ENCODE measurements at regions not wholly inside any gene's neighbourhood (a gene's known extent, or its start where the extent isn't known, plus 50 kb on each side); places are given as distances from the start of the nearest gene placed in this dataset.
"Not testable (repeated sequence)": the region's sequence is repeated elsewhere in the genome, so short reads cannot be mapped to it uniquely, and the experiment has no call there.

GRCh38 chr16:13702614-13703013 is 217.3 kb upstream of the ERCC4 start:
- in situ Hi-C loops (cut with MboI; ENCODE audit: low pct_unique_long_range_greater_than_20kb, low sequenced_read_pairs, unreplicated experiment), result no loop called here
- no peak for TF ChIP-seq CTCF (IDR thresholded peaks at IDR 0.05; ENCODE audit: extremely low read depth, insufficient read depth, missing control alignments)
- no peak for DNase-seq (ENCODE audit: low spot score)

- no peak for DNase-seq (ENCODE audit: low spot score)
- in situ Hi-C loops (cut with MboI; ENCODE audit: low pct_unique_long_range_greater_than_20kb, low sequenced_read_pairs, unreplicated experiment), result no loop called here
- TF ChIP-seq CTCF (IDR thresholded peaks at IDR 0.05; ENCODE audit: extremely low read depth, insufficient read depth, missing control alignments), result no peak
Measured at GRCh38 chr16:13708347-13709120, 211.4 kb upstream of the ERCC4 start.

- no peak for TF ChIP-seq CTCF (IDR thresholded peaks at IDR 0.05; ENCODE audit: extremely low read depth, insufficient read depth, missing control alignments)
- in situ Hi-C loops (cut with MboI; ENCODE audit: low pct_unique_long_range_greater_than_20kb, low sequenced_read_pairs, unreplicated experiment), result no loop called here
- no peak for DNase-seq (ENCODE audit: low spot score)
Measured at GRCh38 chr16:13718748-13719147, 201.2 kb upstream of the ERCC4 start.

- DNase-seq (ENCODE audit: low spot score), result no peak
- TF ChIP-seq CTCF (IDR thresholded peaks at IDR 0.05; ENCODE audit: extremely low read depth, insufficient read depth, missing control alignments), result no peak
- in situ Hi-C loops (cut with MboI; ENCODE audit: low pct_unique_long_range_greater_than_20kb, low sequenced_read_pairs, unreplicated experiment), result no loop called here
Measured at GRCh38 chr16:13727943-13728342, 192.0 kb upstream of the ERCC4 start.

GRCh38 chr16:13733561-13733960 is 186.4 kb upstream of the ERCC4 start:
- TF ChIP-seq CTCF (IDR thresholded peaks at IDR 0.05; ENCODE audit: extremely low read depth, insufficient read depth, missing control alignments), result no peak
- no peak for DNase-seq (ENCODE audit: low spot score)
- in situ Hi-C loops (cut with MboI; ENCODE audit: low pct_unique_long_range_greater_than_20kb, low sequenced_read_pairs, unreplicated experiment), result no loop called here

- DNase-seq (ENCODE audit: low spot score); in situ Hi-C loops (cut with MboI; ENCODE audit: low pct_unique_long_range_greater_than_20kb, low sequenced_read_pairs, unreplicated experiment): not testable (repeated sequence)
Measured at GRCh38 chr16:13739621-13740373, 180.2 kb upstream of the ERCC4 start.

GRCh38 chr16:13742928-13743327 is 177.0 kb upstream of the ERCC4 start:
- DNase-seq (ENCODE audit: low spot score), result no peak
- TF ChIP-seq CTCF (IDR thresholded peaks at IDR 0.05; ENCODE audit: extremely low read depth, insufficient read depth, missing control alignments), result no peak
- in situ Hi-C loops (cut with MboI; ENCODE audit: low pct_unique_long_range_greater_than_20kb, low sequenced_read_pairs, unreplicated experiment), result no loop called here
